ENCODE measurements at regions not wholly inside any gene's neighbourhood (a gene's known extent, or its start where the extent isn't known, plus 50 kb on each side); places are given as distances from the start of the nearest gene placed in this dataset.

DNA sequence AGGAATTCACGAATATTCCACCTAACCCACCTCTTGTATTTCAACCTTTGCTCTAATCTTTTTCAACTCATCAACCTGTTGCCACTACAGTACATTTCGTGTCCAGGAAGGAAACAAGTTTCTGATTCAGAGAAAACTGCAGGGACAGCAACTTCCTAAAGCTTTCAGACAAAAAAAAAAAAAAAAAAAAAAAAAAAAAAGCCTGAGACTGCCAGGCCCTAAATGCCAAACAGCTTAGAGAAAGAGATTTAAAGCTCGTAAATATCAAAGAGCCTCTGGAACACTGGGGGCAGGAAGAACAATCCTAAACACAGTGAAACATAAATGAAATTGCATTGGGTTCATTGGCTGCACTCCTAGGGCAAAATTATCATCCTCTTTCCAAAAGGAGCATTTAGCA is 411.2 kb upstream of the SPTLC3 start:
- DNase-seq = no peak

DNA sequence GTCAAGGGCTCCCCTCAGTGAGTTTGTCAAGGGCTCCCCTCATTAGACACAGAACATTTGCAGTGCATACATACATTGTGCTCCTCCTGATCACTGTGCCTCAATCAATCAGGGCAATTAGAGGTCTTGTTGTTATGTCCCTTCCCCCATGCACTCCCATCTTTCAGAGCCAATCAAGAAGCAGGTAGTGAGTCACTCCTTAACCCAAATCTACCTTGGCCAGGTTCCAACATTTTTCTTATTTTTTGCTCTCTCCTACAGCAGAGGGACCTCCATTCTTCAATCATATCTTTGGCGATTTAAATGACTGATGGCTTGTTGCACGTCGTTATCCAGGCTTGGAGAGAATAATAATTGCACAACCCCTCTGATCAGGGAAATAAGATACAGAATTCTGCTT is 409.9 kb upstream of the SPTLC3 start:
- no peak for DNase-seq

DNA sequence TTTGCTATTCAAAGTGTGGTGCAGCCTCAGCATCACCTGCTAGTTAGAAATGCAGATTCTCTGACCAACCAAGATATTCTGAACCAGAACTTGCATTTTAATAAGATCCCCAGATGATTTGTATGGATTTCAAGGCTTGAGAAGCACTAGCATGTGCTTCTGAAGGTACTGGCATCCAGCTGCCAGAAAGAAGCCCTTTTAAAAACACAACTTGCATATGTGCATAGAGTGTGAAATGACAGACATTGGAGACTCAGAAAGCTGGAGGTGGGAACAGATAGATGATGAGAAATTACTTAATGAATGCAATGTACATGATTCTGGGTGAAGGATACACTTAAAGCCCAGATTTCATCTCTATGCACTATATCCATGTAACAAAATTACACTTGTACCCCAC is 409.3 kb upstream of the SPTLC3 start:
- no peak for DNase-seq

DNA sequence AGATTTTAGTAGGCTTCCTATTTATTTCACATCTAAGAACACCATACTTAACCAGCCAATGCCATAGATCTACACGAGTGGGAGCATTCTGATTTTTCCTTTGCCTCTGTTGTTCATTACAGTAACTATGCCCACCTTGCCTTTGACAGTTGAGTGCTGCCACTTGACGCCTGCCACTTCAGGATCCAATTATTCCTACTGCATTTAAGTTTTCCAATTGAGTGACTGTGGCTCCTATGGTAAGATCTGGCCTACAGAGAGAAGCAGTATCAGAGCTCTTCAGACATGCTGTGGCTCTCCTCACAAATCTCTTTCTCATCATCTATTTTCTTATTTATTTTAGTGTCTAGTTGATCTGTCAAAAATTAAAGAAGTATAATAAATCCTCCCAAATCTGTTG is 403.0 kb upstream of the SPTLC3 start:
- DNase-seq = no peak

DNA sequence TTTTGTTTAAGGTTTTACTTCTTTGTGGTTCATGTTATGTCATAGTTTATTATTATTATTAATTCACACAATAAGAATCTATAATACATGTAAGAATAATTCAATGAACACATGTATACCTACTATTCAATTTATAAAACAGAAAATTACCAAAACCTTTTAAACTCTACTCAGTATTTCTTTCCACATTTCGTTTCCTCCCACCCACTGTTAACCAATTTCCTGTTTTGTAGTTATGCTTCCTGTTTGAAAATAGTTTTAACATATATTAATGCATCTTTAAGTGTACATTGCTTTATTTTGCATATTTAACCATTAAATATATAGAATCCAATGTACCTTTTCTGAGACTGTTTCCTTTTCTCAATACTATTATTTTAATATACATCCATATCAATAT is 397.9 kb upstream of the SPTLC3 start:
- DNase-seq = no peak

DNA sequence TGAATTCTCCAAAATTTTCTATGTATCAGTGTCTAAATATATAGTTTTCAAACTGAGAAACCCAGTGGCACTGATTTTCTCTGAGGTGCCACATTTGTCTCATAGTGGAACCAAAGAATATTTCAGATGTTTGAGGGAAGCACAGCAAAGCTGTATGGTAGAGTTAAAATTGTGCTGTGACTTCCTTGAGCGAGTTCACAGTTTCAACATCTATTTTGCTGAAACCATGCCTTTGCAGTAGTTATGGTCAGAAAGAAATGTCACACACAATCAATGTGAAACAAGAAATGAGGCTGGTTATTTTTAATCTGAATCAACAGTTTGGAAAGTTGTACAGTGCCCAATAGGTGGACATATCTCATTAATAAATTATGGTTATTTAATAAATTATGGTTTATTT is 394.0 kb upstream of the SPTLC3 start:
- no peak for DNase-seq

DNA sequence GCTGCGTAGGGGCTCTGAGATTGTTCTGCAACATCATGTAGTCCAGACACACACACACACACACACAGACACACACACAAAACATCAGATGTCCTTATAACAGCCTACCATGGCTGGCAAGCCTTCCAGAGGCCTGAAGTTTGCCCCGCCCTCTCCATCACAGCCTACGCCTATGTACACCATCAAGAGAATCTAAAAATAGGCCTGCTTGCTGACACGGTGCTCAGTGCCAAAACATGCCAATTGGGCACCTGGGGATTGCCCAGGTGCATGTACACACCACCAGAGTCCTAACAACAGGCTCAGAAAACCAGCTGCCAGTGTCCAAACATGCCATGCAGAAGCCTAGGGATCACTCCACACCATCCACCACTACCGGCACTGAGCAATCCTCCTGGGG is 391.7 kb upstream of the SPTLC3 start:
- no peak for DNase-seq

DNA sequence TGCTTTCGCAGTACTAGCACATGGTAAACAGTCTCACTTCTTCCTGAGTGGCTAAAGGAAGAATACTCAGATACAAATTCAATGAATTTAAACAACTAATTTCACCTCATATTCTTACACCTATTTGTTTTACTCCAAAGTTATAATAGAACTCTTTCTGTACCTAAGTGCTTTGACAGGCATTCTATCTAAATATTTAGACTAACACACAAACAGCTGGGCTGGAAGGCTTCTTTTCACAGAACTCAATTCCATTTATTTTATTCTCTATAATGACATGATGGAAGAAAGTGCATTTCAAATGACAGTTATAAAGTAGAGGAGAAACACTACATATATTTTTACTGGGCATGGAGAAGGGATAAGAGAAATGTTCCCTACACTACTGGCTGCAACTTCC is 384.9 kb upstream of the SPTLC3 start:
- DNase-seq = no peak

DNA sequence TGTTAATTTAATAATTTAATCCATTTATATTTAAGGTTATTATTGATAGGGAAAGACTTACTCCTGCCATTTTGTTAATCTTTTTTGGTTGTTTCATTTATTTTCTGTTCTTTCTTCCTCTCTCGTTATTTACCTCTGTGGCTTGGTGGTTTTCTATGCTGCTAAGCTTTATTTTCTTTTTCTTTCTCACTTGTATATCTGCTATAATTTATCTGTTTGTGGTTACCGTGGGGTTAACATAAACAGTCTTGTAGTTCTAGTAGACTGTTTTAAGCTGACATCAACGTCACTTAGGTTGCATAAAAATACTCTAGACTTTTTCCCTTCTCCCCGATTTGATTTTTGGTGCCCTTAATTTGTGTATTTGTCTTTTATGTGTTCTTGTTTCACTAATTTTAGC is 381.3 kb upstream of the SPTLC3 start:
- no peak for DNase-seq

DNA sequence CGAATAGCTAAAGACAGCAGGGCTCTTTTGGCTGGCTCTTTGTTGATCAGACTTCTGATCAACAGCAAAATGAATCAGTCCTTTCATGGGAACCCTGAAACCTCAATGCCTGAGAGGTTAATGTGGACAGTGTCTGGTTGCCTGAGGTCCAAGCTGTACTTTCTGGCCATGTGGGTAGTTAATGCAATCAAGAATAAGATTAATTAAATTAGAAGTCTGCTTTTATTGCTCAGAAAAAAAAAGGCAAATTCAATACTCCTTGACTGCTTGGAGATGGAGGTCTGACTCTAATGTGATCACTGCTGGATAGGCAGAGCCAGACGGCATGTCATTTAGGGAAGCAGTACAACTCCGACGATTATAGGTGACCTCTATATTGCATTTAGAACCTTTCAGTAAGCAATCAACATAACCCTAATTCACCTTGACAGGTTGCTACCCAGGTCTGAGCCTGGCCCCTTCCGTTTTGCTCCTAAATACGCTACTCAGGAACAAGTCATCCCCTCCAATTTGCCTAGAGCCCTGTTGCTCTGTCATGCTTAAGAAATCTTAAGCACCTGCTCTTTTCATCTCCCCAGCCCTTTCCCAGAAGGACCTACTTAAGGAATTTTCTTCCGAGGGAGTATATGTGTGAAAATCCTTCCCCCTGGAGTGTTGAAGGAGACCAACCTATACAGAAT is 370.0 kb upstream of the SPTLC3 start:
- no peak for DNase-seq

DNA sequence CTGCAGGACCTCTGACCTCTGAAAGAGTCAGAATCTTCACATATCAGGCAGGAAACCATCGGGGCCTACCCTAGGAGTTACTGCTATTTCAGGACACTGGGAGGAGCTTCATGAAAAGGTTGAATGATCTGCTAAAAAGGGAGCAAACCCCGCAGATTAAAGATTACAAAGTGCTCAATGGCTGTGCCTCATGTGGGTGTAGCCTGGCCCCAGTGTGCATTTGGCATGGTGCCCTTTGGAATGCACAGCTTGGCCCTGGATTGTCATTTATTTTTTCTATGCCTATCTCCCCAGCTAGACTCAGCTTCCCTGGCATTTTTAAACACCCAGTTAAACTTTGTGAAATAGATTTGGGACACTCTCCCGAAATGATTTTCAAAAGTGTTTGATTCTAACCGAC is 368.5 kb upstream of the SPTLC3 start:
- DNase-seq = no peak

DNA sequence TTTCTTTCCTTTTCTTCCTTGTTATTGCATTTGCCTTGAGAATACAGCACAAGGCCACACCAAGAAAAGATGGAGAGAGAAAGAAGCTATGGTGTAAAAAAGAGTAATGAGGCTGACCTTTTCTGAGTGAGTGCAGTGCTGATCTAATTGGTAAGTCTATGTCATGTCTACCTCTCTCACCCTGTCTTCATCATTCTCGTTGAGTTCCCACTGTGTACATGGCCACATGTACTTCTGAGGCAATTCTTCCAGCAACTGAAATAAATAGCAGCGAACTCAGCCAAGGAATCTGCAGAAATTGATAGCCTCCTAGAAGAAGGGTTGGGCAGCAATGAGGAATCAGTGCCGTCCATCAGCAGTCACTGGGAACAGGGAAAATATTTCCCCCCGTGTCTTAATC is 367.2 kb upstream of the SPTLC3 start:
- no peak for DNase-seq

DNA sequence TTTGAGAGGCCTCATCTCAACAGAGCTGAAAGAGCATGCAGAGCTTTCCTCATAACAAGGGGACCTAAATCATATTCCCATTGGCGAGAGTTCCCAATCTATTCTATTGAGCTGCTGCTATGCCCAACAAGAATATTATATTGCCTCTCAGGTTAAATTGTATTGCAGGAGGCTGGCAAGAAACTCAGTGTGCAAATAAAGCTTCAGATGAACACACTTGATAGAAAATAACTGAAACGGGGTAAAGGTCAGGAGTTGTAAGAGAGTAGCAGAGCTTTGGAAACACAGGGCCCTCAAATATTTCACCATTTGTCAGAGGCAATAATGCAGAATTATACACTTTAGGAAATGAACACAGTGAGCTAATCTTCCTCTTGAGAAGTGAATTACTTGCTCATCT is 364.3 kb upstream of the SPTLC3 start:
- no peak for DNase-seq

DNA sequence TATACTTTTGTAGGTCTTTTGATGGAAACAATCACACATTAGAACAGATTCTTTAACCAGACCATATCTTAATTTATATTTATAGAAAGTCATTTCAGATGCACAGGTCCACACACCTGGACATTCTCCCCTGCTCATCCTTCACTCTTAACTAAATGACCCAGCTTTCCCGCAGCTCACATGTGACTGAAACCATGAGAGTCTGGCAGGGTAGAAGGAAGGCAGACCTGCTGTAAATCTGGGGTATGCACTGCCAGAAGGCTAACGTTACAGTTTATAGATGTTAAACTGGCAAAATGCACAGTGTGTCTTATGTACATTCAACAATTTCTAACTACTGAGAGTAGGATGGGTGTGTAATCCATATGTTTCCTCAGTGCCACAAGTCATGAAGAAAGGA is 359.5 kb upstream of the SPTLC3 start:
- no peak for DNase-seq

DNA sequence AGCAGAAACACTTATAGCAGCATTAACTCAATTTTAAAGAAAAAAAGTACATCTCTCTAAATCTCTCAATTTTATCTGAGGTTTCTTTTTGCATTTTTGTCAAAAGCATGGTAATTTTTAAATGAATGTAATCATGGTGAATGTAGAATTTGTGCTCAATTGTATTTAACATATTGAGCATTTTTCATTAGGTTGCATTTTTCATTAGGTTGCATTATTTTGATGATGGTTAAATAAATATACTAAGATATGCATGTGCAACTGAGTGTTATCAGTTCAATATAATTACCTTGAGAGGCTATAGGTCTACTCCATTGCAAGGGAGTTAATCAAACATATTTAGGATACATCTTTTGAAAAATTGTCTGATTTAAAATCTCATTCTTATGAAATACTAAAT is 355.1 kb upstream of the SPTLC3 start:
- DNase-seq = no peak

DNA sequence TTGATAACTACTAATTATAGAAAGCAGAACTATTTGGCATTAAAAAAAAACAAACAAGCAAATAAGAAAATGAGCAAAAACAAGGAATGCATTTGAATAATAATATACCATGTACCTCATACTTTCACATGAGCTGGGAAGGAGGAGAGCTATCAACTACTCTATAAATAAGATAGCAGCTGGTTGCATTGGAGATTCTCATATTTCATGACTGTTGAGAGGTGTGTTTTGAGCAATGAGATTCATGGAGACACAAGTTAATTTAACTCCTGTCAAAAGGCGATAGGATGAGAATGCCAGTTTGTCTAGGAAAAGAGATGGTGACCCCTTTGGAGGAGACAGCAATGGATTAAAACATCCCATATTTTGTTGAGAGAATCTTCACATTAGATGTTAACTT is 348.8 kb upstream of the SPTLC3 start:
- no peak for DNase-seq

DNA sequence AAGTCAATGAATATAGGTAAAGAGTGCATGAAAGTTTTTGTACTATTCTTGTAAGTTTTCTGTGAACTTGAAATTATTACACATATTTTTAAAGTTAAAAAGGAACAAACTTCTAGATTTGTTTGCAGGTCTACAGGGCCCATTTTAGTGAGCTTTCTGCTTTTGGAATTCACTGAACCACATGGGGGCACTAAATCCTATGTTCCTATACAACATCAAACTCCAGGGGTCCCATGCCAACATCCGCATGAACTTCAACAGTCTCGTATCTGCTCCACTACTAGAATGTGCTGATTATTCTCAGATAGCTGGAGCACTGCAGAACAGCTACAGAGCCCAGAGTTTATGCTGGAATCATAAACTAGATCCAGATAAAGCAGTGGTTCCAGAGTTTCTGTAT is 347.9 kb upstream of the SPTLC3 start:
- no peak for DNase-seq

DNA sequence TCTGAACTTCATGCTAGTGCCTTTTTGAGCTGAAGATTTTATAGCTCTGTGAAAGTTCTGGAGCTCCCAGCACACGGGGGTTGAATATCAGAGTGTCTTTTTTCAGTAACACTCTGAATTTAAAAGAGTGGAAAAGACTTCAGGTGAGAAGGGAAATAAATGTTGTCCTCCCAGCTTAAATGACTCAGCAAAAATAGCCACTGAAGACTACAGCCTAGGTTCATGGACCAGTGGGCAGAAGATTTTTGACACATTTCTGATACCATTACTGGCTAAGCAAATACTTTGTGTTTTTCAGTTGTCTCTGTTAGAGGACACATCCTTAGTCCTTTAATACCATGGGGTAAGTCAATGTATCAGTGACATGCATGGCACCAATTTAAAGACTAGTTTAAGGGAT is 338.5 kb upstream of the SPTLC3 start:
- DNase-seq = no peak

DNA sequence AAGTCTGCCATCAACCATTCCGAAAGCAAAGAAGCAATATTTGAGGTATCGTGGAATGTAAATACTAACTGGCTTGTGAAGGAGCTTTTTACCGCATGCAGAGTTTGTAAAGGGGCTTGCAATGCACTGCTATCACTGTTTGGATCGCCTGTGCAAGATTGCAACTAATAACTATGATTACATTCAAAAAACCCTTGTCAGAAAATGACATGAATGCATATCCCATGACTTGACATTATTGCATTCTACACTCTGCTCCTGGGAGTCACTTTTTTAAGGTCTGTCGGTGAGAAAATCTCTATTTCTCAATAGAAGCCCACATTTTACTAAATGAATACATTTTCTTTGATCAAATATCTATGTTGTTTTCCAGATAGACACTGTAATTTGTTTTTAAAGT is 335.4 kb upstream of the SPTLC3 start:
- DNase-seq = no peak

DNA sequence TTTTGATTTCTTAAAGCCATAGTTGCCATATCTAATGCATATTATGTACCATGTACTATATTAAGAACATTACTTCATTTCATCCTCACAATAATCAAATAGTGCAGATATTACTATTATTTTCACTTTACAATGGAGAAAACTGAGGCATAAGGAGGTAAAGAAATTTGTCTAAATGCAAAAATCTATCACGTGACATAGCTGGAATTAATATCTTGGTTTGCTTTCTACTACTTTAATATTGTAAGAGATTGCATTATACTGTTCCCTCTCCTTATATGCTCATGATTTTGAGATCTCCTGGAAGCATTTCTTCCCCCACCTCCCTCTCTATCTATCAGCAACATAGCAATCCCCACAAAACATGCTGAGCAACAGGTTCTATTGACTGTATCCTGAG is 330.8 kb upstream of the SPTLC3 start:
- no peak for DNase-seq

DNA sequence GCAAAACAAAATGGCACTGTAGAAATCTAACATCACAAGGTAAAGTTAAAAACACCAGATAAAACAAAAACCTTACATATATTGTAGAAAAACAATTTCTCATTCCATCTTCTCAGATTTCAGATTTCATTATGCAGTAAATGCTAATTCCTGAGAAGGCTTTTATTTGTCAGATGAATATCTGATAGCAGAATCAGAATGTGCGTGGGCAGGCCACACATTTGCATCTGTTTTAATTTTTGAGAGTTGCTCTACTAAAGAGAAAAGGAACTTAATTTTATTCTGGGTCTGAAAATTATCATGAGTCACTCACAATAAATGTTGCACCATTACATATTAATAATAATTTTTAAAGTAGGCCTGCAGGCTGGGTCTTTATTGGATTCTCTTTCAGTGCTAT is 329.3 kb upstream of the SPTLC3 start:
- DNase-seq = no peak

DNA sequence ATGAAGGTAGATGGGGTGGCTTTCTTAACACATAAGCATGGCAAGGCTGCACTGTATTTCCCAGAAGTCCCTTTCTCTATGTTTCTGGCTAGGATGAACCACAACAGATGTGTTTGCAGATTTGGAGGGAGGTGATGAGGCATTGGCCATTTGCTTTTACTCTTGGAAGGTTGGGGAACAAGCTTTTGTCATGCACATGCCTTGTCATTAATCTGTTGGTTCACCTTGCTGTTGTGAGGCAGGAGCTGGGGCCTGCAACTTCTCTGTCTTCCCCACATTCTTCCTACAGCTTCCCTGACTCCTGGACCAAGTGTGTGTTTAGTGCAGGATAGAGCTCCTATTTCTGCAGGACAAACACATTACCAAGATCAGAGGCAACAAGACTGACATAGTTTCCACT is 326.2 kb upstream of the SPTLC3 start:
- no peak for DNase-seq

DNA sequence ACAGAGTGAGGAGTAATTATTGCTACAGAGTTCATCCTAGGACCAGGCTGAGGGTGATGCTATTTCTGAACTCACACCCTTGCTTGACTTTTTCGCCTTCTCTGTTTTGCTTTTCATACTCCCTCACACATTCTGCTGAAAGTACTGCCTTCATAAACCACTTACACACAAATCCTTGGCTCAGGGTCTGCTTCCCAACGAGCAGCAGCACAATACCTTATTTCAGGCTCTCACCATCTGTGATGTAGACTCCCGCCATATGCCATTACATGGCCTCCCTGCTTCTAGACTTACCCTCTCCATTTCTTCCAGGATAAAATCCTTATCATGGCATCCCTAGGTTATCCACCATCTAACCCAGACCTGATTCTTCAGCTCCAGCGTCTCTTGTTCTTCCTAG is 321.3 kb upstream of the SPTLC3 start:
- DNase-seq = no peak

DNA sequence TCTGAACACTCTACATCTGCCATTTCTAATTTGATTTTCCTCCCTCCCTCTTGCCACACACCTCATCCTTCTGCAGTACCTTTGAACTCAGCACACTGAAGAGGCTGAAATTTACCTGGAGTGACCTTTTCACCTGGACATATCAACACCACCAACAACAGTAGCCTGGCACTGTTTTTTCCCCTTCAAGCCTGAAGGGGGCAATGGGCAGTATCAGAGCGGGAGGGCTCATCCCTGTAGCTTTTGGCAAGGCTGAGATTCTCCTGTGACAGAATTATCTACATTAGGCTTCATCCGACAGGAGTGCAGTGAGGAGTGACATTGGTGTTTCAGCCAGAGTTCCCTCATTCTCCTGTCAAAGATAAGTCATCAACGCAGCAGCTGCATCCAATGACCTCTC is 312.8 kb upstream of the SPTLC3 start:
- no peak for DNase-seq

DNA sequence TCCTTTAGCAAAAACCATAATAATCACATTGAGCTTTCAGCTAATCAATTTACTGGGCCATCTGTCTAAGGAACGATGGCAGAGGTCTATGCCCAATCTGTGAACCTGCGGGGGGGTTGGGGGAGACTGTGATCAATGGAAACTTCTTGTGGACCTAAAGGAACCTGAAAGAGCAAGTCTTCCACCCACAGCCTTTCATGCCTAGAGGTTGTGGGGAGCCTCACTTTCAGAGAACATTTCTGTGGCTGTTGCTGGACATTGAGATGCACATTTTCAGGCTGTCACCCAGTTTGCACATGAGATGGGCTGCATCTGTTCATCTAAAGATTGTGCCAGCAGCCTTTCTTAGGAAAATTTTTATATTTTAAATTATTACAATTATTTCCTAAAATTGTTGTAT is 310.0 kb upstream of the SPTLC3 start:
- no peak for DNase-seq

All from T-helper 1 cell (primary cell).